HepG2 (cell line): ENCODE measurements at regions not wholly inside any gene's neighbourhood (a gene's known extent, or its start where the extent isn't known, plus 50 kb on each side); places are given as distances from the start of the nearest gene placed in this dataset.
A peak's percentile ranks its signal among the peaks of the same experiment; 100 is the strongest.

ENCODE experiments used
- BATF2 ChIP-seq: sonication (generic); formaldehyde crosslinking; IDR thresholded peaks from 2 replicates; pipeline ENCODE4 v1.8.0; 2022; ENCODE audit warnings: mild to moderate bottlenecking, missing genetic modification reagents, moderate library complexity
- ELF4 ChIP-seq: sonication (generic); formaldehyde crosslinking; IDR thresholded peaks from 2 replicates; pipeline ENCODE4 v1.5.0; 2020; ENCODE audit warnings: missing genetic modification reagents, mild to moderate bottlenecking, moderate library complexity, borderline replicate concordance
- GATAD1 ChIP-seq: IDR thresholded peaks from 2 replicates; pipeline ENCODE4 v1.6.1; 2016; ENCODE audit warnings: missing genetic modification reagents, missing compliant biosample characterization
- HNRNPUL1 ChIP-seq: fragments of 200-400 bp; formaldehyde crosslinking; IDR thresholded peaks from 2 replicates; pipeline ENCODE4 v1.6.1; 2017; ENCODE audit warnings: low read depth, mild to moderate bottlenecking, low read length, moderate library complexity
- KDM2A ChIP-seq: sonication (generic); formaldehyde crosslinking; IDR thresholded peaks from 2 replicates; pipeline ENCODE4 v1.4.0; 2020; ENCODE audit warnings: low read depth, missing genetic modification reagents, borderline replicate concordance
- MLXIP ChIP-seq: sonication (generic); formaldehyde crosslinking; IDR thresholded peaks from 2 replicates; pipeline ENCODE4 v1.9.0; 2021; ENCODE audit warnings: missing genetic modification reagents, borderline replicate concordance
- RERE ChIP-seq: IDR thresholded peaks from 2 replicates; pipeline ENCODE4 v1.6.1; 2016; ENCODE audit warnings: low read depth, missing genetic modification reagents, missing compliant biosample characterization
- TRAFD1 ChIP-seq: sonication (generic); formaldehyde crosslinking; IDR thresholded peaks from 2 replicates; pipeline ENCODE4 v1.5.1; 2020; ENCODE audit warnings: missing genetic modification reagents, mild to moderate bottlenecking, borderline replicate concordance
- ZFP1 ChIP-seq: IDR thresholded peaks from 2 replicates; pipeline ENCODE4 v1.6.1; 2016
- ZNF274 ChIP-seq: sonication (generic); formaldehyde crosslinking; IDR thresholded peaks from 2 replicates; pipeline ENCODE4 v1.5.1; 2020; ENCODE audit warnings: mild to moderate bottlenecking, missing genetic modification reagents
- ZNF616 ChIP-seq: sonication (generic); formaldehyde crosslinking; IDR thresholded peaks from 2 replicates; pipeline ENCODE4 v1.5.0; 2020; ENCODE audit warnings: low read depth, mild to moderate bottlenecking, missing genetic modification reagents
- ZNF891 ChIP-seq: sonication (generic); formaldehyde crosslinking; IDR thresholded peaks from 2 replicates; pipeline ENCODE4 v1.5.0; 2020; ENCODE audit warnings: mild to moderate bottlenecking, missing genetic modification reagents
- ZSCAN9 ChIP-seq: IDR thresholded peaks from 2 replicates; pipeline ENCODE4 v1.6.1; 2016; ENCODE audit warnings: borderline replicate concordance

- TF ChIP-seq GATAD1 (CRISPR knock-in tag) (no peak), ZSCAN9 (no peak), RERE (CRISPR knock-in tag) (no peak), KDM2A (CRISPR knock-in tag) (peak; percentile 71; the same call in 1 of the 2 replicates), ZFP1 (CRISPR knock-in tag) (no peak), ZNF616 (CRISPR knock-in tag) (no peak), TRAFD1 (CRISPR knock-in tag) (no peak), BATF2 (CRISPR knock-in tag) (no peak), HNRNPUL1 (no peak), MLXIP (CRISPR knock-in tag) (no peak), ZNF274 (0 out of 2 replicates have a peak, but pooled peaks have one; percentile 18), ELF4 (CRISPR knock-in tag) (no peak), ZNF891 (CRISPR knock-in tag) (no peak)
Observed at GRCh38 chr1:201703621-201704438, 125.1 kb upstream of the IPO9 start (continued).
